ENCODE measurements at regions not wholly inside any gene's neighbourhood (a gene's known extent, or its start where the extent isn't known, plus 50 kb on each side); places are given as distances from the start of the nearest gene placed in this dataset.

DNA sequence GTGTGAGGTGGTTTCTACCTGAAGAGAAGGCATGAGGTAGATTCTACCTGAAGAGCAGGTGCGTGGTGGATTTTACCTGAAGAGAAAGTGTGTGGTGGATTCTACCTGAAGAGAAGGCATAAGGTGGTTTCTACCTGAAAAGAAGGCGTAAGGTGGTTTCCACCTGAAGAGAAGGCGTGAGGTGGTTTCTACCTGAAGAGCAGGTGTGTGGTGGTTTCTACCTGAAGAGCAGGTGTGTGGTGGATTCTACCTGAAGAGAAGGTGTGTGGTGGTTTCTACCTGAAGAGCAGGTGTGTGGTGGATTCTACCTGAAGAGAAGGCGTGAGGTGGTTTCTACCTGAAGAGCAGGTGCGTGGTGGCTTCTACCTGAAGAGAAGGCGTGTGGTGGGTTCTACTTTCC, 192.8 kb downstream of the MED10 start:
- Histone ChIP-seq H3K27me3 (ENCODE audit: control insufficient read depth in 2 of 2, insufficient read depth in 2 of 2, low read length in 2 of 2) (no peaks in the 10 kb centered on the region), H3K4me2 (ENCODE audit: insufficient read depth, low read length) (no peak overlapping the region), H3K79me2 (ENCODE audit: control insufficient read depth, insufficient read depth, low read length) (no peaks in the 10 kb centered on the region), H2AFZ (ENCODE audit: low read depth, low read length) (no peak overlapping the region), H3K4me1 (ENCODE audit: control insufficient read depth, extremely low read depth, insufficient read depth, low read length) (no peaks in the 10 kb centered on the region), H3K4me3 (replicated peaks in 1 of 3; ENCODE audit: insufficient read depth in 1 of 3, low read depth in 1 of 3, low read length in 3 of 3) (no peak overlapping the region), H3K9me3 (replicated peaks; ENCODE audit: control insufficient read depth, insufficient read depth, low read length) (peaks cover 3% of the 10 kb centered on the region), H4K20me1 (replicated peaks; ENCODE audit: control insufficient read depth, extremely low read depth, insufficient read depth, low read length) (no peaks in the 10 kb centered on the region), H3K9me1 (replicated peaks; ENCODE audit: control insufficient read depth, extremely low read depth, insufficient read depth, low read length) (no peaks in the 10 kb centered on the region), H3K36me3 (ENCODE audit: control insufficient read depth in 2 of 2, extremely low read depth in 1 of 2, insufficient read depth in 2 of 2, low read length in 2 of 2) (no peaks in the 10 kb centered on the region), H3K9ac (replicated peaks; ENCODE audit: extremely low read depth, insufficient read depth, low read length) (no peak overlapping the region), H3K27ac (ENCODE audit: insufficient read depth, low read depth, low read length) (no peak overlapping the region)
- TF ChIP-seq GATA2 (IDR thresholded peaks at IDR 0.05; ENCODE audit: insufficient read depth, insufficient read length, low read depth, low read length) (no peak), FOS (IDR thresholded peaks at IDR 0.05; ENCODE audit: borderline replicate concordance, insufficient read depth, low read length) (no peak), POLR2A (IDR thresholded peaks at IDR 0.05; ENCODE audit: low read depth, low read length) (no peak), JUN (IDR thresholded peaks at IDR 0.05; ENCODE audit: borderline replicate concordance, insufficient read depth, insufficient read length, low read depth) (no peak), MYC (IDR thresholded peaks at IDR 0.05; ENCODE audit: low read depth, low read length) (no peak), POLR2AphosphoS5 (IDR thresholded peaks at IDR 0.05; ENCODE audit: insufficient read depth, low read depth, low read length) (no peak), EZH2 (IDR thresholded peaks at IDR 0.05; ENCODE audit: borderline replicate concordance, low read depth, low read length, severe bottlenecking) (no peak)
- TF ChIP-seq, protein P1, sequence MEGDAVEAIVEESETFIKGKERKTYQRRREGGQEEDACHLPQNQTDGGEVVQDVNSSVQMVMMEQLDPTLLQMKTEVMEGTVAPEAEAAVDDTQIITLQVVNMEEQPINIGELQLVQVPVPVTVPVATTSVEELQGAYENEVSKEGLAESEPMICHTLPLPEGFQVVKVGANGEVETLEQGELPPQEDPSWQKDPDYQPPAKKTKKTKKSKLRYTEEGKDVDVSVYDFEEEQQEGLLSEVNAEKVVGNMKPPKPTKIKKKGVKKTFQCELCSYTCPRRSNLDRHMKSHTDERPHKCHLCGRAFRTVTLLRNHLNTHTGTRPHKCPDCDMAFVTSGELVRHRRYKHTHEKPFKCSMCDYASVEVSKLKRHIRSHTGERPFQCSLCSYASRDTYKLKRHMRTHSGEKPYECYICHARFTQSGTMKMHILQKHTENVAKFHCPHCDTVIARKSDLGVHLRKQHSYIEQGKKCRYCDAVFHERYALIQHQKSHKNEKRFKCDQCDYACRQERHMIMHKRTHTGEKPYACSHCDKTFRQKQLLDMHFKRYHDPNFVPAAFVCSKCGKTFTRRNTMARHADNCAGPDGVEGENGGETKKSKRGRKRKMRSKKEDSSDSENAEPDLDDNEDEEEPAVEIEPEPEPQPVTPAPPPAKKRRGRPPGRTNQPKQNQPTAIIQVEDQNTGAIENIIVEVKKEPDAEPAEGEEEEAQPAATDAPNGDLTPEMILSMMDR (IDR thresholded peaks at IDR 0.05; ENCODE audit: extremely low read depth in 1 of 2, insufficient read depth in 1 of 2, low read depth in 1 of 2, low read length in 2 of 2) = no peak
- TF ChIP-seq, protein P2, sequence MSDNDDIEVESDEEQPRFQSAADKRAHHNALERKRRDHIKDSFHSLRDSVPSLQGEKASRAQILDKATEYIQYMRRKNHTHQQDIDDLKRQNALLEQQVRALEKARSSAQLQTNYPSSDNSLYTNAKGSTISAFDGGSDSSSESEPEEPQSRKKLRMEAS (IDR thresholded peaks at IDR 0.05; ENCODE audit: insufficient read depth, insufficient read length) = no peak
- CTCF ChIA-PET = no interaction called here
- DNase-seq (ENCODE audit: low read depth, low spot score) (no peak), FAIRE-seq (no peak)
- dilution Hi-C loops (cut with MboI; ENCODE audit: extremely low pct_ligation_motif_present, low sequenced_read_pairs) = no loop called here
- intact Hi-C loops (cut with micrococcal nuclease) = no loop called here
- POLR2A ChIA-PET = no interaction called here
- no TSS peak for BruUV-seq (replicated peaks)
